B cell (primary cell): ENCODE measurements at regions not wholly inside any gene's neighbourhood (a gene's known extent, or its start where the extent isn't known, plus 50 kb on each side); places are given as distances from the start of the nearest gene placed in this dataset.

Experiments used
- CTCF ChIP-seq: fragments of 200-600 bp; IDR thresholded peaks from one replicate; pipeline ENCODE4 v1.8.0; 2022; ENCODE audit warnings: antibody characterized with exemption, mild to moderate bottlenecking
- EZH2 ChIP-seq: IDR thresholded peaks from 2 replicates; pipeline ENCODE4 v1.6.1; 2012; ENCODE audit warnings: borderline replicate concordance, low read depth, mild to moderate bottlenecking, moderate library complexity, low read length; ENCODE audit not compliant: insufficient read depth, poor library complexity, severe bottlenecking

- TF ChIP-seq CTCF: no peak
- no peak for TF ChIP-seq EZH2
Observed at GRCh38 chr14:66036547-66036946, 449.6 kb upstream of the CCDC196 start.
